ENCODE measurements at regions not wholly inside any gene's neighbourhood (a gene's known extent, or its start where the extent isn't known, plus 50 kb on each side); places are given as distances from the start of the nearest gene placed in this dataset.
"Not testable (repeated sequence)": the region's sequence is repeated elsewhere in the genome, so short reads cannot be mapped to it uniquely, and the experiment has no call there.

- no peak for DNase-seq
These were observed 249.6 kb upstream of the ROBO1 start for GRCh38 chr3:80017369-80017768.

- DNase-seq, result no peak
These were observed 246.8 kb upstream of the ROBO1 start for GRCh38 chr3:80014576-80014975.

- DNase-seq, result no peak
These were observed 242.3 kb upstream of the ROBO1 start for GRCh38 chr3:80010021-80010571.

- no peak for DNase-seq
These were observed 239.7 kb upstream of the ROBO1 start for GRCh38 chr3:80007522-80007921.

GRCh38 chr3:80006315-80006714 lies 238.5 kb upstream of the ROBO1 start:
- no peak for DNase-seq

GRCh38 chr3:80000022-80000421 lies 232.2 kb upstream of the ROBO1 start:
- no peak for DNase-seq

GRCh38 chr3:79994397-79994796 lies 226.6 kb upstream of the ROBO1 start:
- DNase-seq, result no peak

- DNase-seq, result no peak
These were observed 218.5 kb upstream of the ROBO1 start for GRCh38 chr3:79986338-79986737.

GRCh38 chr3:79985816-79986215 lies 218.0 kb upstream of the ROBO1 start:
- DNase-seq, result no peak

- DNase-seq, result no peak
These were observed 215.3 kb upstream of the ROBO1 start for GRCh38 chr3:79983118-79983517.

GRCh38 chr3:79979990-79980389 lies 212.2 kb upstream of the ROBO1 start:
- no peak for DNase-seq

- no peak for DNase-seq
These were observed 208.7 kb upstream of the ROBO1 start for GRCh38 chr3:79976466-79976865.

- no peak for DNase-seq
These were observed 206.3 kb upstream of the ROBO1 start for GRCh38 chr3:79973917-79974595.

- no peak for DNase-seq
These were observed 205.7 kb upstream of the ROBO1 start for GRCh38 chr3:79973482-79973881.

- no peak for DNase-seq
These were observed 200.6 kb upstream of the ROBO1 start for GRCh38 chr3:79968418-79968817.

- DNase-seq, result no peak
These were observed 192.8 kb upstream of the ROBO1 start for GRCh38 chr3:79960594-79960993.

GRCh38 chr3:79957066-79957465 lies 189.3 kb upstream of the ROBO1 start:
- DNase-seq, result no peak

GRCh38 chr3:79954756-79955155 lies 187.0 kb upstream of the ROBO1 start:
- no peak for DNase-seq

GRCh38 chr3:79953591-79954101 lies 185.8 kb upstream of the ROBO1 start:
- no peak for DNase-seq

GRCh38 chr3:79951426-79951825 lies 183.6 kb upstream of the ROBO1 start:
- DNase-seq, result not testable (repeated sequence)

GRCh38 chr3:79947957-79948356 lies 180.2 kb upstream of the ROBO1 start:
- no peak for DNase-seq

- DNase-seq, result no peak
These were observed 179.7 kb upstream of the ROBO1 start for GRCh38 chr3:79947469-79947868.

GRCh38 chr3:79937567-79937966 lies 169.8 kb upstream of the ROBO1 start:
- DNase-seq, result no peak

GRCh38 chr3:79930196-79930595 lies 162.4 kb upstream of the ROBO1 start:
- DNase-seq, result no peak
